GM20000 (cell line): ENCODE measurements at regions not wholly inside any gene's neighbourhood (a gene's known extent, or its start where the extent isn't known, plus 50 kb on each side); places are given as distances from the start of the nearest gene placed in this dataset.
"Not testable (repeated sequence)": the region's sequence is repeated elsewhere in the genome, so short reads cannot be mapped to it uniquely, and the experiment has no call there.

ENCODE experiments used
- DNase-seq: peaks from one replicate; pipeline ENCODE4 v3.0.0; 2012; ENCODE audit warnings: low spot score
- CTCF ChIP-seq: IDR thresholded peaks from 2 replicates; pipeline ENCODE4 v1.5.1; 2012; ENCODE audit warnings: mild to moderate bottlenecking, control low read depth; ENCODE audit errors: extremely low read depth, missing control alignments

- no peak for TF ChIP-seq CTCF
- no peak for DNase-seq
These were observed 241.6 kb upstream of the GALNT17 start for GRCh38 chr7:70890147-70890969.

GRCh38 chr7:70893422-70893821 lies 238.5 kb upstream of the GALNT17 start:
- DNase-seq, result no peak
- TF ChIP-seq CTCF, result no peak

- DNase-seq, result no peak
- TF ChIP-seq CTCF, result no peak
These were observed 237.8 kb upstream of the GALNT17 start for GRCh38 chr7:70893971-70894715.

GRCh38 chr7:70894799-70895198 lies 237.1 kb upstream of the GALNT17 start:
- no peak for DNase-seq
- TF ChIP-seq CTCF, result no peak

GRCh38 chr7:70895337-70896200 lies 236.4 kb upstream of the GALNT17 start:
- DNase-seq, result not testable (repeated sequence)

GRCh38 chr7:70907259-70908247 lies 224.4 kb upstream of the GALNT17 start:
- no peak for TF ChIP-seq CTCF
- no peak for DNase-seq

- DNase-seq, result no peak
- no peak for TF ChIP-seq CTCF
These were observed 218.0 kb upstream of the GALNT17 start for GRCh38 chr7:70913924-70914323.
